ENCODE measurements at regions not wholly inside any gene's neighbourhood (a gene's known extent, or its start where the extent isn't known, plus 50 kb on each side); places are given as distances from the start of the nearest gene placed in this dataset.
"Not testable (repeated sequence)": the region's sequence is repeated elsewhere in the genome, so short reads cannot be mapped to it uniquely, and the experiment has no call there.

- peak; percentile 40 for DNase-seq
Measured at GRCh38 chr13:31385540-31385939, 185.8 kb downstream of the B3GLCT start.

- DNase-seq: no peak
Measured at GRCh38 chr13:31394506-31394905, 194.7 kb downstream of the B3GLCT start.

- DNase-seq: no peak
Measured at GRCh38 chr13:31395090-31395489, 195.3 kb downstream of the B3GLCT start.

- no peak for DNase-seq
Measured at GRCh38 chr13:31399690-31400089, 199.9 kb downstream of the B3GLCT start.

- DNase-seq: not testable (repeated sequence)
Measured at GRCh38 chr13:31403711-31404110, 203.9 kb downstream of the B3GLCT start.

- DNase-seq: no peak
Measured at GRCh38 chr13:31408927-31409326, 209.2 kb downstream of the B3GLCT start.

GRCh38 chr13:31409678-31410356 lies 210.0 kb downstream of the B3GLCT start:
- no peak for DNase-seq

GRCh38 chr13:31413516-31413915 lies 213.7 kb downstream of the B3GLCT start:
- no peak for DNase-seq

- DNase-seq: no peak
Measured at GRCh38 chr13:31416066-31416465, 216.3 kb downstream of the B3GLCT start.

- no peak for DNase-seq
Measured at GRCh38 chr13:31418186-31418585, 218.4 kb downstream of the B3GLCT start.

GRCh38 chr13:31421756-31422155 lies 222.0 kb downstream of the B3GLCT start:
- DNase-seq: no peak

GRCh38 chr13:31424130-31424729 lies 224.5 kb downstream of the B3GLCT start:
- peak; percentile 82 for DNase-seq

GRCh38 chr13:31426395-31426794 lies 226.6 kb downstream of the B3GLCT start:
- DNase-seq: no peak

GRCh38 chr13:31427151-31428100 lies 227.7 kb downstream of the B3GLCT start:
- DNase-seq: no peak

- DNase-seq: peak; percentile 57
Measured at GRCh38 chr13:31431722-31432137, 232.0 kb downstream of the B3GLCT start.

GRCh38 chr13:31433207-31433606 lies 233.4 kb downstream of the B3GLCT start:
- DNase-seq: no peak

GRCh38 chr13:31433746-31434145 lies 234.0 kb downstream of the B3GLCT start:
- DNase-seq: no peak

- DNase-seq: no peak
Measured at GRCh38 chr13:31434613-31435012, 234.8 kb downstream of the B3GLCT start.

GRCh38 chr13:31435536-31435935 lies 235.8 kb downstream of the B3GLCT start:
- no peak for DNase-seq

- DNase-seq: no peak
Measured at GRCh38 chr13:31436478-31436877, 236.7 kb downstream of the B3GLCT start.

- DNase-seq: no peak
Measured at GRCh38 chr13:31437975-31438374, 238.2 kb downstream of the B3GLCT start.

- DNase-seq: no peak
Measured at GRCh38 chr13:31440132-31440531, 240.4 kb downstream of the B3GLCT start.

GRCh38 chr13:31441800-31442510 lies 242.2 kb downstream of the B3GLCT start:
- no peak for DNase-seq
